NCI-H128 (cell line): ENCODE measurements at regions not wholly inside any gene's neighbourhood (a gene's known extent, or its start where the extent isn't known, plus 50 kb on each side); places are given as distances from the start of the nearest gene placed in this dataset.
A peak's percentile ranks its signal among the peaks of the same experiment; 100 is the strongest.

Experiments used
- DNase-seq: peaks from one replicate; lab custom pipeline; 2025; ENCODE audit not compliant: unreplicated experiment; lab: John Stamatoyannopoulos, UW

DNA sequence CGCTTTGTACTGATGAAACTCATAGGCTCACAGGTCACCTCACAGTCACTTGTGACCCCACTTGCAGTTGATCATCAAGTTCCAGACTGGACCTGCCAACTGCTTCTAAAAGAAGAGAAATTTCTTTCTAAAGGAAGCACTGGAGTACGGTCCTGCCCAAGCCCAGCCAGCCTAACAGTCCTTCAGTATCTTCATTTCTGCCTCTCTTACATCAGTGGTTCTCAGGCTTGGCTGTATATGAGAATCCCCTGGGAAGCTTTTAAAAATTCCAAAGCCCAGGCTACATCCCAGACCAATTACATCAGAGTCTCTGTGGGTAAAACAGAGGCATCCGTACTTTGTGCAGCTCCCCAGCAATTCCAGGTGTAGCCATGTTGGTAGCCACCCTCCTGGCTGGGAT is 282.1 kb downstream of the NFIB start:
- DNase-seq: no peak

DNA sequence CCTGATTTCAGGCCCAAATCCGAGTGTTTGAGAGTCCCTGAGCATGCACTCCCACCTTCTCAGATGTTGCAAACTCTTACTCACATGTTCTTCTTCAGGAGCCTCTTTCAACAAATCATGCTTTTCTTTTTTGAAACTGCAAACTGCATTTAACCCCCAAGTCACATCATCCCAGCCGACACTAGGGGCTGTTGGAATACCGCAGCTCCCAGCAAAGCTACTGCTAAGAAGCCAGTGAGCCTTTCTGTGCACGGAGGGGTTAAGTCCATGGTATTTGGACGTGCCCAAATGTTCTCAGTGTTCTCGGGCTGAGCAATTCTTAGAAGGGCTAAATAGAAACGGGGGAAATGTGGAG is 282.9 kb downstream of the NFIB start:
- DNase-seq: no peak

DNA sequence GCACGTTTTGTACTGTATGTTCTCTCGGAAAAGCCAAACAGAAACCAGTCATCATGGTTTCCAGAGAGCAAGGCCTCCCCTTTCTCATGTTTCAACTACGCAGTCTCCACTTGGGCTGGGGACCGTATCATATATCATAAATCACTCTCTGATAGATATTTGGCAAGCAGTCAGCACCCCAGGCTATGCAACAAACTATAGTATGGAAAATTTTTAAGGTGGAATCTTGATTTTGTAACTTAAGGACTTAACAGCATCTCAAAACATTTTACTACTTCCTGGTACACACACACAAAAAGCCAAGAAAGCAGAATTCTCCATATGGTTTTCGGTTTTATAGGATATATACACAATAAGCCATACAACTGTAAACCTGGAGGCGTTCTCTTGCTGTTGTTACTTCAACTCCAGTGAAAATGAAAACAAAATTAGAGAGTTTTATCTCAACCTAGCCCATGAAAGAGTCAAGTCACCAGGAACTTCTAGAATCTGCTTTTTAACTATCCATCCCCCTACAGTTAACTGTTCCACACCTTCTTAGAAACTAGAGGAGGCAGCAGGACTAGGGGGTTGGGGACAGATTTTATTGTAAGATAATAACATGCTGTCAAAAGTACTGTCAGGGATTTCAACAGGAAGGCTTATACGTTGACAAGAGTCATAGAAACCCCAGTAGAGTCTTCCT is 283.4 kb downstream of the NFIB start:
- DNase-seq: peak; percentile 36

- DNase-seq: no peak
Observed at GRCh38 chr9:14029806-14030374, 284.1 kb downstream of the NFIB start.

DNA sequence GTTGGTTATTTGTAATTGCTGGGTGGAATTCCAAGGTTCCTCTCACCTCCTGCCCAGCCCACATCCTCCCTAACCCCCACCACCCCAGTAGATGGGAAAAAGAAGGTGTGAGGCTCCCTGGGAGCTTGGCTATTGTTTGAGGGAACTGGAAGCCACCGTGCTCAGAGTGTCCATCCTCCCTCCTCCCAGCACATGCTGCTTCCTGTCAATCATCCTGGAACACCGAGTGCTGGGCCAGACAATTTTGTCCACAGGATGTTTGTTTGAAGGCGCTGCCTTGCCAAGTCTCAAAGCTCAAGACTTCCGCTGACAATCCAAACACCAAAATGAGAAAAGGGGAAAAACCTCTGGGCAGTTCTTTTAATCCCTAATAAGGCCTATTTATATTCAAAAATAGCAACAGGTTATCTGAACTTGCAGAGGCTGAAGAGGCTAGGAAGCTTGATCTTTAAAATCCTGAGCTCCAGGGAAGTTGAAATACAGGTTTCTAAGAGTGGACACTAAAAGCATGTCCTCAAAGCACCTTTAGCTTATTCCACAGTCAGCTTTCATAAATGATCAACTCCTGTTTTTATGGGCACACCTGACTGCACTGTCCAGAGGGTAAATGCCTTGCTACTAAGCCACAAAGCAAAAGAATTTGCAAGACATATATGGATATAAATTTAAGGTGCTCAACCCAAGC is 286.7 kb downstream of the NFIB start:
- DNase-seq: no peak

DNA sequence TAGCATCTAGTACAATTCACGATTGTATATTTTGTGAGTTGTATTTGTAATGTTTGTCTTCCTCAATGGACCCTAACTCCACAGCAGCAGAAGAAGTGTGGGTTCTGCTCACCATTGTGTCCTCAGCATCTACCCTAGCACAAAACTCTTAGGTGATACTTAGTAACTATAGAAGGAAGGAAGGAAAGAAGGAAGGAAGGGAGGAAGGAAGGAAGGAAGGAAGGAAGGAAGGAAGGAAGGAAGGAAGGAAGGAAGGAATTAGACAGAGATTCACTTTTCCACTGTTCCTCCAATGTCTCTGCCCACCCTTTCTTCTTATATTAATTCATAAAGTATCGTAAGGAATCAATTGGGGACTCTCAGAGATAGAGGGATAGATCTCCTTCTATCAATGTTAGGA is 288.2 kb downstream of the NFIB start:
- no peak for DNase-seq

DNA sequence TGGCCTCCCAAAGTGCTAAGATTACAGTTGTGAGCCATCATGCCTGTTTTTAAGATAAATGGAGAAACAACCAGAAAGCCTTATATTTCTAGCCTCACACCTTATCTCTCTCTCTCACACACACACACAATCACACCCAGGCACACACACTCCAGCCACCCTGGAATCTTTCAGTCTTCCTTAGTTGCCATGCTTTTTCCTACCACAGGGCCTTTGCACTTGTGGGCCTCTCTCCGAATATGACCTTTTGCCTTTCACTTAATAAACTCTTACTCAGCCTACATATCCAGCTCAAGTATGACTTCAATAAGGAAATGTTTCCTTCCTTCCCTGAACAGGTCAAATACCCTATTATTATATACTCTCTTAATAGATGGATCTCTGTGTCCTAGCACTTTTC is 290.7 kb downstream of the NFIB start:
- no peak for DNase-seq

GRCh38 chr9:14021871-14022525 is 291.9 kb downstream of the NFIB start:
- no peak for DNase-seq

DNA sequence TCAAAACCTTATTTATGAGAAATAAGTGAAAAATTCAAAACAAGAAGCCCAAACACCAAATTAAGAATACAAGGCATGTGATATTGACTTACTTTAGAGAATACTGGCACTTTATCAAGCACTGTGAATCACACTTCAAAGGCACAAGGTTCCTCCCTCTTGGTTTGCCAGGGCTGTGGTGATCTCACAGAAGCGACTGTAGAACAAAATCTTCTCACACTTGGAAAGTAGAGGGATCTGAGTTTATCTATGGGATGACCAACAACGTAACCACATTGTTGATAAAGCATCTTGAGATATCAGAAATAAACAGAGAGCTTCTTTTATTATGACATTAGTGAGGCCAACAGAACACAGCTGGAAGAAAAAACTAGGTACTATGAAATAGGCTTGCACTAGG is 295.9 kb downstream of the NFIB start:
- DNase-seq: no peak

DNA sequence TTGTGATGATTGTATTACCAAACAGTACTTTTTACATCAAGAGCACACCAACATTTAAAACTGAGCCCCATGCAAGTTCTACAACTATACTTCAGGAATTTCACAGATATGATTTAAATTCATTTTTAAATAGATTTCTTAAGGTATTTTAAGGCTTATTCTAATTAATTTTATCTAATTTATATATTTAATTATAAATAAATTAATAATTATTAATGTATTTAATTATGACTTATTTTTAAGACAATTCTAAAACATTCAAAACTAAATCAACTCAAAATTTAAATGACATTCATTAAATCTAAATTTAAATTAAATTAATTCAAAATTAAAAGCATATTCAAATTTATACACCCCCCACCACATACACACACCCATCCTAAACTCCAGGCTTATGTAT is 299.2 kb downstream of the NFIB start:
- DNase-seq: no peak

DNA sequence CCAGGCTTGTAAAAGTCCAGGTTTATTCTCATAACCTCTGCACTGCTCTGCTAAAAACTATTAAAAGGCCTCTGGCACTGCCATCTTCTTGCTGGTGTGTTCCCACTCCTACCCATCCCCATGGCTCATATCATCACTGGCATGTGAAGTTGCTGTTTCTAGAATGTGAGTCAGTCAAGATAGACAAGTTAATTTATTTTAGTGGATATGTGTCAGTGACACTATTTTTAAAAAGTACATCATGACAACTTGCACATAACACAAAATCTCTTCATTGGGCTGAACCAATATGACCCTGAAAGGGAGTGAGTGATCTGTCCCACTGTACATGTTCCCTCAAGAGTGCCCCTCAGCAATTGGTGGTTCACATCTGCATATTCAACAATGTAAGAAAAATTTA is 299.7 kb downstream of the NFIB start:
- no peak for DNase-seq

- no peak for DNase-seq
Observed at GRCh38 chr9:14011799-14012560, 302.0 kb downstream of the NFIB start.

DNA sequence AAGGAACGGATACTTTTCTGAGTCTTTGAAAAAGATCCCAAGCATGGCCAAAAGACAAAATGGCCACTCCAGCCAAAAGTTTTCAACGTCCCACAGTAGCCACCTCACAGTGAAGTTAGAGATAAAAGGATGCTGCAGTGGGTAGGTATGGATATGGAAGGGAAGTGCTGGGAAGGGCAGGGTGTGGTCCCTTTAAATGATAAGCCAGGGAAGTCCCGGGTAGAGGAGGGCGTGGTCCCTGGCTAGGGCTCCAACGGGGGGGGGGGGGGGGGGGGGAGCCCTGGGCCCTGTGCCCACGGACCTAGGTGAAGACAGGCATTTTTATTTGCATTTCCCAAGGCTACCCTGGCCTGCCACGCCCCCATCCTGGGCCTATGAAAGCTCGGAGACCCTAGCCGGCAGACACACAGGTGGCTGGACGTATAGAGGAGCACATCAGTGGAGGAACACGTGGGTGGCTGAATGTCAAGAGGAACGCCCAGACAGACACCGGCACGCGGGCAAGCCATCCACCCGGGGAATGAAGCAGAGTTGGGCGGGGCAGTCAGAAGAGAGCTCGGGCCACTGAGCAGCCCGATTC is 306.7 kb downstream of the NFIB start:
- no peak for DNase-seq

DNA sequence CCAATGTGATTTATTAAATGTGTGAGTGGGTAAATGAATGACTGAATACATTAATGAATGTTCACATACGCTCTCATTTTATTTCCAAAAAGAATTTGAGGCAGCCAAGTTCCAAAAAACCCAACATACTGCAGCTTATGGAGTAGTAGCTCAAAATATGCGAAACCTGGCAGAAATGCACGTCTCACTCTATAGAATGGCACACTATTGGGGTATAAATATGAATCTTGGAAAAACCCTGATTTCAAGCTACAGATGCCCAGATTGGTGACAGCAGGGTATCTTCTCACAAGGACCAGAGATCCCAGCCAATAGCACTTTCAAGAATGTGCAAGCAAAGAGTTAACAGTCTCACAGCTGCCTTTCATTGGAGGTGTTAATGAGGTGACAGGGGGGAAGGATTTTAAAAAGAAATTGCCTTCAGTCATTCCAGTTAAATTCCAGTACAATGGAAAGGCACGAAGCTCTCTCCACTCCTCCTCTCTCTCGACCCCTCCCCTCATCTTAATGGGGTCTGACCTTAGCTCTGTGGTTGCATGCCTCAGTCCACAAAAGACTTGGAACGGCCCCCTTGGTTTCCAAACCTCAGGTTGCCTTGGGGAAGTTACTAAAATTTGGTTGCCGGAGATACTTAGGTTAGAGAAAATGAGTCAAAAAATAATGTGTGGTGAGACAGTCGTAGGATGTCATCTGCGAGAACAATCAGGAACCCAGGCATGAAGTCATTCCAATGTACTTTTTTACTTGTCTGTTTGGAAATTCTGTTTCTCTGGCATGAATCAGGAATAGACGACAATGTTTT is 307.4 kb downstream of the NFIB start:
- no peak for DNase-seq

DNA sequence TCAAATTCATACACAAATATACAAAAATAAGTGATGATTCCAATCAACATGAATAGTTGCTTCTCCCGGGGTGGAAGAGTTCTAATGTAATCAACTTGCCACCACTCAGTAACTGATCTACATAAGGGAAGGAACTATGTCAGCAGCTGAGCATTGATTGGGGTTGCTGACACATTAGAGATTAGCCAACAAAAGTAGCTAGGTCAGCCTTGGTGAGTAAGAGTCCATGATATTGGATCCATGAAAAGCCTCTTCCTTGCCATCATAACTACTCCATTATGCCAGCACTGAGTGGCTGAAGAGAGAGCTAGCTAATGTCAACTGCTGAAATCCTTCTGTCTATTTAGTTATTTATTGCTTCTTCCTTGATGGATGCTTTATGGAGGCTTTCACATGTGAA is 309.8 kb downstream of the NFIB start:
- DNase-seq: no peak

DNA sequence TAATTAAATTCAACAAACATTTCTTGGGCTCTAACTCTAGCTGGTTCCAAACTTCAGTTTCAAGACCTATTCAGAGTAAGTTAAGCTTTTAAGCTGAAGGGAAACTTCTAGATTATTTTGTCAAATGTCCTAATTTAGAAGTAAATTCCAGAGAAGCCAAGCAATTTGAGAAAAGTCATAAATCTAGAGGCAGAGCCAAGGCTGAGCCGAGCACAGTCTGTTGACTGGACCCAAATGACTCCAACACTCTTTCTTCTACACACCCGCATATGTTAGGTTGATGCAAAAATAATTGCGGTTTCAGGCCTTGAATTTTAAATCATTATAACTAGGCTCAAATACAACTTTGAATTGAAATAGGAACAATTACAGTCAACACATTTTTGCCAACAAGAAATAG is 319.7 kb downstream of the NFIB start:
- DNase-seq: no peak

- DNase-seq: peak; percentile 55
Observed at GRCh38 chr9:13993632-13994185, 320.2 kb downstream of the NFIB start.

DNA sequence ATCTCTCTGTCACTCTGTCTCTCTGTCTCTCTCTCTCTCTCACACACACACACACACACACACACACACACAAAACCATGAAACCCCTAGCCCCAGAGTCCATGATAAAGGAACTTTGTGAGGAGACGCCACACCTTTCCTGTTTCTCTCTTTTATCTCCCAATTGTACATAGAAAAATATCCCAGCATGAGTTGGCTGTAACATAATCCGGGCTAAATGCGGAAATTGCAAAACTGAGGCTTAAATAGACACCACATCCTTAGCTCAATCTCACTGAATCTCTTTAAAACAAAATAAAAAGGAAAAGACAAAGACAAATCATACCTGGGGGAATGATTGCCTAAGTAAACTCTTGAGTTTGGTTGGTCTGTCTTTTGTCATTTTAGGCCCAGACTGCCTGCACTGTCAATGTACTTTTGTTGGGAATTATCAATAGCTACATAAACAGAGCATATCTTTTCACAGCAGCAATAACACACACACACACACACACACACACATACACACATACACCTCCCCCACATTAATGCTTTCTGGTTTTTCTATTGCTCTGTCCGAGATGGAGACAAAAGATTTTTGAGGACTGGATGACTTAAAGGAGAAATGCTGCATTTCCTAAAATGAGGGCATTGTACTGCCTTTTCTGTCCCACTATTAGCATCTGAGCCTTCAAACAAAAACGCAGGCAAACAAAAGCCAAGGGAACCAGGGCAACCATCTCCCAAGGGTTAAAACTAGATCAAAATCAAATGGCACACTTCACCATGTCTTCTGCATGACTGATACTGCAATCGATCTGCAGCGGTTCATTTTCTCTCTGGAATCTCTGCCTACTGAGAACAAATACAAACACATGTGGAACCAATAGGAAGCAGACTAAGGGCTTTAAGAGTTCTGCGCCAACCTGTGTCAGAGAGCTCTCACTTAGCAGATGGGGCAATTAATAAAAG is 321.5 kb downstream of the NFIB start:
- DNase-seq: peak; percentile 85

DNA sequence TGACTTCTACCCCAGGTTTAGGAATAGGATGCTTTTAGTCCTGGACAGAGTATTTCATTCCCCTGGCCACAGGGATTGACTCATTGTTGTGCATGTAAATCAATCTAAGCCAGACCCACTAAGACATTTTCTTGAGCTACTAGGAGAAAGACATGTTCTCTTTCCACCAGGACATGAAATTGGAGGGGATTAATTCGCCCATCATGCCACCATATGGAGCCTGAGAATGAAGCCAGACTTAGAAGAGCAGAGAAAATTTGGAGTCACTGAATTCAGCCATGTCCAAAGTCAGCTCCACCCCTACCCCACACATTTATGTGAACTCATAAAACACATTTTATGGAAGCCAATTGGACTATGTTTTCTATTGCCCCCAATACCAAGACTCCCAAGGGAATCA is 322.5 kb downstream of the NFIB start:
- DNase-seq: no peak
